Spleen (tissue), 7 donors: ENCODE measurements at regions not wholly inside any gene's neighbourhood (a gene's known extent, or its start where the extent isn't known, plus 50 kb on each side); places are given as distances from the start of the nearest gene placed in this dataset.

Experiments used
- POLR2A ChIP-seq, 3 donors: fragments of 450-650 bp; IDR thresholded peaks; one replicate each; pipeline ENCODE4 v1.5.1; 2017; ENCODE audit warnings: antibody characterized with exemption in 3 of 3, mild to moderate bottlenecking in 1 of 3
- POLR2AphosphoS5 ChIP-seq, 3 donors: sonication (generic); formaldehyde crosslinking; IDR thresholded peaks; one replicate each; pipeline ENCODE4 v1.5.1; 2017; ENCODE audit warnings: antibody characterized with exemption in 3 of 3
- TF ChIP-seq, protein P1 (sequence below), 11 experiments: fragments of 200-600 bp in 7 of 11; fragments of 450-650 bp in 4 of 11; sonication (generic) in 4 of 11; IDR thresholded peaks in 8 of 11; conservative IDR thresholded peaks in 3 of 11; 1 replicate in 7 of 11; 2 replicates in 4 of 11; pipeline versions ENCODE4 v1.4.0 to v1.8.0; 2016 to 2021; ENCODE audit warnings: antibody characterized with exemption in 11 of 11, inconsistent platforms in 4 of 11, mild to moderate bottlenecking in 1 of 11
- donor health status: DM: no; HTN: no; CAD: no; lungs with moderate emphysema.
- donor health status: DM: no; HTN: no; CAD: no.
- donor health status: DM: no; HTN: no; CAD: no.

DNA sequence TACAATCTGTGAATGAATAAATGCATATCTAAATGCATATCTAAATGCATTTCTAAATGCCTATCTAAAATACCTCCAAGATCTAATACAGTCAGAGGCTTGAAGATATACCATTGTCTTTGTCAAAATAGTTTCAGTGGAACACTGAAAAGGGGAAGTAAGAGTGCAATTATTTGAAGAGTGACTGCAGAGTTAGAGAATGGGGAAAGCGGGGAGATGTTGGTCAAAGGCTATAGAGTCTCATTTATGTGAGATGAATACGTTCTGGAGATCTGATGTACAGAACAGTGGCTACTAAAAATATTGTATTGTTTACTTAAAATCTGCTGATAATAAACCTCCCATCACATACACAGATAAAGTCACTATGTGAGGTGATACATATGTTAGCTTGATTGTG lies 1126.2 kb upstream of the CDH9 start:
- TF ChIP-seq, protein P1, sequence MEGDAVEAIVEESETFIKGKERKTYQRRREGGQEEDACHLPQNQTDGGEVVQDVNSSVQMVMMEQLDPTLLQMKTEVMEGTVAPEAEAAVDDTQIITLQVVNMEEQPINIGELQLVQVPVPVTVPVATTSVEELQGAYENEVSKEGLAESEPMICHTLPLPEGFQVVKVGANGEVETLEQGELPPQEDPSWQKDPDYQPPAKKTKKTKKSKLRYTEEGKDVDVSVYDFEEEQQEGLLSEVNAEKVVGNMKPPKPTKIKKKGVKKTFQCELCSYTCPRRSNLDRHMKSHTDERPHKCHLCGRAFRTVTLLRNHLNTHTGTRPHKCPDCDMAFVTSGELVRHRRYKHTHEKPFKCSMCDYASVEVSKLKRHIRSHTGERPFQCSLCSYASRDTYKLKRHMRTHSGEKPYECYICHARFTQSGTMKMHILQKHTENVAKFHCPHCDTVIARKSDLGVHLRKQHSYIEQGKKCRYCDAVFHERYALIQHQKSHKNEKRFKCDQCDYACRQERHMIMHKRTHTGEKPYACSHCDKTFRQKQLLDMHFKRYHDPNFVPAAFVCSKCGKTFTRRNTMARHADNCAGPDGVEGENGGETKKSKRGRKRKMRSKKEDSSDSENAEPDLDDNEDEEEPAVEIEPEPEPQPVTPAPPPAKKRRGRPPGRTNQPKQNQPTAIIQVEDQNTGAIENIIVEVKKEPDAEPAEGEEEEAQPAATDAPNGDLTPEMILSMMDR (IDR thresholded peaks at IDR 0.05 in 8 of 11, conservative IDR thresholded peaks at IDR 0.05 in 3 of 11): no peak
- no peak for TF ChIP-seq POLR2A (IDR thresholded peaks at IDR 0.05)
- TF ChIP-seq POLR2AphosphoS5 (IDR thresholded peaks at IDR 0.05): no peak
